ENCODE measurements at regions not wholly inside any gene's neighbourhood (a gene's known extent, or its start where the extent isn't known, plus 50 kb on each side); places are given as distances from the start of the nearest gene placed in this dataset.

DNA sequence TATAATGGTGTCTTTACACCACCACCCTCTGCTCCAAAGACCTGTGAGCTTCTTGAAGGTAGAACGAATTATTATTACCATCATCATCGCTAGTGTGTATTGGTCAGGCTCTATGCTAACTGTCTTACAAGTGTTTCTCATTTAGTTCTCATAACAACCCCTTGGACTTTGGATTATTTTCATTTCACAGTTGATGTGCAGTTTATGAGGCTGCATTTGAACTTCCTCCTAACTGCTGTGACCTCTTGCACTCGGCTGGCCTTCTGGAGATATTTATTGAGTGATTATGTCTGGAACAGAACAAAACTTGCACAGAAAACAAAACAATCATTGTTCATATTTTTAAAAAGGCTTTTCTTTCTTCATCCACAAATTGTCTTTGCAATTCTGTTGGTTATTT, 306.3 kb upstream of the SGCD start:
- H3K36me3 ChIP-seq (replicated peaks in 1 of 2; ENCODE audit: control insufficient read depth in 2 of 2, insufficient read depth in 2 of 2, low read length in 2 of 2): no peaks in the 10 kb centered on the region
- no peak overlapping the region for H2BK15ac ChIP-seq (ENCODE audit: low read length)
- H3K27me3 ChIP-seq (ENCODE audit: control insufficient read depth in 3 of 3, insufficient read depth in 3 of 3, low read depth in 1 of 3, low read length in 3 of 3): no peaks in the 10 kb centered on the region
- H2AFZ ChIP-seq (ENCODE audit: low read length): no peak overlapping the region
- H3K4me3 ChIP-seq (ENCODE audit: low read length in 2 of 2): no peak overlapping the region
- no peak overlapping the region for H3K23ac ChIP-seq (ENCODE audit: low read depth, low read length, poor library complexity)
- no peak overlapping the region for H3K18ac ChIP-seq (ENCODE audit: low read length)
- no peak overlapping the region for H2BK12ac ChIP-seq (ENCODE audit: low read length)
- no peak for DNase-seq (ENCODE audit: low spot score)
- H3K14ac ChIP-seq (ENCODE audit: low read length): no peak overlapping the region
- H3K79me1 ChIP-seq (ENCODE audit: low read depth, low read length): no peaks in the 10 kb centered on the region
- no peak overlapping the region for H2AK5ac ChIP-seq (ENCODE audit: low read depth, low read length)
- H2BK5ac ChIP-seq (ENCODE audit: low read length): no peak overlapping the region
- no peak overlapping the region for H3K9ac ChIP-seq (ENCODE audit: low read depth, low read length, poor library complexity)
- no peaks in the 10 kb centered on the region for H3K9me3 ChIP-seq (replicated peaks in 1 of 2; ENCODE audit: control insufficient read depth in 2 of 2, insufficient read depth in 1 of 2, low read depth in 1 of 2, low read length in 2 of 2)
- H4K91ac ChIP-seq (ENCODE audit: low read depth, low read length, poor library complexity): no peak overlapping the region
- no peak overlapping the region for H3K4me2 ChIP-seq (ENCODE audit: insufficient read depth, low read length, poor library complexity, severe bottlenecking)
- no peak overlapping the region for H2BK120ac ChIP-seq (ENCODE audit: low read depth, low read length)
- no peak overlapping the region for H3K27ac ChIP-seq (replicated peaks; ENCODE audit: low read length)
- WGBS, 2 donors (ENCODE audit: extremely low coverage in 2 of 2, insufficient read length in 2 of 2, insufficient replicate concordance in 1 of 2): no CpG with 5 or more reads among the region's 3 CpGs
- H4K8ac ChIP-seq (ENCODE audit: low read depth, low read length): no peak overlapping the region
- no peaks in the 10 kb centered on the region for H3K4me1 ChIP-seq (ENCODE audit: control insufficient read depth in 2 of 2, insufficient read depth in 1 of 2, low read depth in 1 of 2, low read length in 2 of 2)
- no peak overlapping the region for H3K4ac ChIP-seq (ENCODE audit: low read length)

GRCh38 chr5:156021866-156022265, 305.1 kb upstream of the SGCD start:
- Histone ChIP-seq H3K18ac (ENCODE audit: low read length) (no peak overlapping the region), H2AK5ac (ENCODE audit: low read depth, low read length) (no peak overlapping the region), H4K91ac (ENCODE audit: low read depth, low read length, poor library complexity) (no peak overlapping the region), H3K27ac (replicated peaks; ENCODE audit: low read length) (no peak overlapping the region), H2BK12ac (ENCODE audit: low read length) (no peak overlapping the region), H2AFZ (ENCODE audit: low read length) (no peak overlapping the region), H3K79me1 (ENCODE audit: low read depth, low read length) (no peaks in the 10 kb centered on the region), H3K4me1 (ENCODE audit: control insufficient read depth in 2 of 2, insufficient read depth in 1 of 2, low read depth in 1 of 2, low read length in 2 of 2) (no peaks in the 10 kb centered on the region), H3K4me3 (ENCODE audit: low read length in 2 of 2) (no peak overlapping the region), H3K9me3 (replicated peaks in 1 of 2; ENCODE audit: control insufficient read depth in 2 of 2, insufficient read depth in 1 of 2, low read depth in 1 of 2, low read length in 2 of 2) (peaks cover 0 to 2% of the 10 kb centered on the region in 2 donors), H2BK15ac (ENCODE audit: low read length) (no peak overlapping the region), H3K4me2 (ENCODE audit: insufficient read depth, low read length, poor library complexity, severe bottlenecking) (no peak overlapping the region), H4K8ac (ENCODE audit: low read depth, low read length) (no peak overlapping the region), H2BK5ac (ENCODE audit: low read length) (no peak overlapping the region), H3K14ac (ENCODE audit: low read length) (no peak overlapping the region), H3K36me3 (replicated peaks in 1 of 2; ENCODE audit: control insufficient read depth in 2 of 2, insufficient read depth in 2 of 2, low read length in 2 of 2) (no peaks in the 10 kb centered on the region), H3K27me3 (ENCODE audit: control insufficient read depth in 3 of 3, insufficient read depth in 3 of 3, low read depth in 1 of 3, low read length in 3 of 3) (no peaks in the 10 kb centered on the region), H3K23ac (ENCODE audit: low read depth, low read length, poor library complexity) (no peak overlapping the region), H3K4ac (ENCODE audit: low read length) (no peak overlapping the region), H3K9ac (ENCODE audit: low read depth, low read length, poor library complexity) (no peak overlapping the region), H2BK120ac (ENCODE audit: low read depth, low read length) (no peak overlapping the region)
- no CpG with 5 or more reads among the region's 1 CpG for WGBS, 2 donors (ENCODE audit: extremely low coverage in 2 of 2, insufficient read length in 2 of 2, insufficient replicate concordance in 1 of 2)
- DNase-seq (ENCODE audit: low spot score): no peak

GRCh38 chr5:156025656-156026055, 301.3 kb upstream of the SGCD start:
- no peaks in the 10 kb centered on the region for H3K36me3 ChIP-seq (replicated peaks in 1 of 2; ENCODE audit: control insufficient read depth in 2 of 2, insufficient read depth in 2 of 2, low read length in 2 of 2)
- H3K27ac ChIP-seq (replicated peaks; ENCODE audit: low read length): no peak overlapping the region
- H3K4me3 ChIP-seq (ENCODE audit: low read length in 2 of 2): no peak overlapping the region
- no peak overlapping the region for H2BK15ac ChIP-seq (ENCODE audit: low read length)
- no peak overlapping the region for H3K18ac ChIP-seq (ENCODE audit: low read length)
- H3K9ac ChIP-seq (ENCODE audit: low read depth, low read length, poor library complexity): no peak overlapping the region
- H3K4me1 ChIP-seq (ENCODE audit: control insufficient read depth in 2 of 2, insufficient read depth in 1 of 2, low read depth in 1 of 2, low read length in 2 of 2): no peaks in the 10 kb centered on the region
- no CpG with 5 or more reads among the region's 1 CpG for WGBS, 2 donors (ENCODE audit: extremely low coverage in 2 of 2, insufficient read length in 2 of 2, insufficient replicate concordance in 1 of 2)
- no peak overlapping the region for H2AK5ac ChIP-seq (ENCODE audit: low read depth, low read length)
- H4K8ac ChIP-seq (ENCODE audit: low read depth, low read length): no peak overlapping the region
- H2BK5ac ChIP-seq (ENCODE audit: low read length): no peak overlapping the region
- no peaks in the 10 kb centered on the region for H3K27me3 ChIP-seq (ENCODE audit: control insufficient read depth in 3 of 3, insufficient read depth in 3 of 3, low read depth in 1 of 3, low read length in 3 of 3)
- no peak overlapping the region for H3K4ac ChIP-seq (ENCODE audit: low read length)
- no peak for DNase-seq (ENCODE audit: low spot score)
- no peak overlapping the region for H2AFZ ChIP-seq (ENCODE audit: low read length)
- no peak overlapping the region for H2BK12ac ChIP-seq (ENCODE audit: low read length)
- H3K14ac ChIP-seq (ENCODE audit: low read length): no peak overlapping the region
- H3K4me2 ChIP-seq (ENCODE audit: insufficient read depth, low read length, poor library complexity, severe bottlenecking): no peak overlapping the region
- no peak overlapping the region for H2BK120ac ChIP-seq (ENCODE audit: low read depth, low read length)
- H3K79me1 ChIP-seq (ENCODE audit: low read depth, low read length): no peaks in the 10 kb centered on the region
- H3K9me3 ChIP-seq (replicated peaks in 1 of 2; ENCODE audit: control insufficient read depth in 2 of 2, insufficient read depth in 1 of 2, low read depth in 1 of 2, low read length in 2 of 2): peaks cover 0 to 2% of the 10 kb centered on the region in 2 donors
- no peak overlapping the region for H3K23ac ChIP-seq (ENCODE audit: low read depth, low read length, poor library complexity)
- H4K91ac ChIP-seq (ENCODE audit: low read depth, low read length, poor library complexity): no peak overlapping the region

DNA sequence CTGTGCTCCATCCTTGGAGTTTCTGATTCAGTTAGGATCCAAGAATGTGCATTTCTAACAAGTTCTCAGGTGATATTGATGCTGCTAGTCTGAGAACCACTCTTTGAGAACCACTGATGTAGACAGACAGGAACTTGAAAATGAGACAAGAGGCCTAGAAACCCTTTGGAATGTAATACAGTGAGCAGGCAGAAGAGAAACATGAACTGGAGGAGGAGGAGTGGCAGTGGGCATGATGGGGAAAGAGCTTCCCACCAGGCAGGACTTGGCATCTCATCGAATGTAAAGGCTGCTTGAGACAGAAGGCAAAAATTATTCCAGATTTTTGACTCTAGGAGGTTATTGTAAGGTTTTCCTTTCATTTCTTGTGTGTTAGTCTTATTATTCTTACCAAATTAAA, 295.8 kb upstream of the SGCD start:
- Histone ChIP-seq H3K4me3 (ENCODE audit: low read length in 2 of 2) (no peak overlapping the region), H2BK15ac (ENCODE audit: low read length) (no peak overlapping the region), H3K4ac (ENCODE audit: low read length) (no peak overlapping the region), H3K9ac (ENCODE audit: low read depth, low read length, poor library complexity) (no peak overlapping the region), H2AK5ac (ENCODE audit: low read depth, low read length) (no peak overlapping the region), H3K4me2 (ENCODE audit: insufficient read depth, low read length, poor library complexity, severe bottlenecking) (no peak overlapping the region), H2BK120ac (ENCODE audit: low read depth, low read length) (no peak overlapping the region), H3K18ac (ENCODE audit: low read length) (no peak overlapping the region), H2BK12ac (ENCODE audit: low read length) (no peak overlapping the region), H3K79me1 (ENCODE audit: low read depth, low read length) (no peaks in the 10 kb centered on the region), H4K8ac (ENCODE audit: low read depth, low read length) (no peak overlapping the region), H3K27me3 (ENCODE audit: control insufficient read depth in 3 of 3, insufficient read depth in 3 of 3, low read depth in 1 of 3, low read length in 3 of 3) (no peaks in the 10 kb centered on the region), H3K14ac (ENCODE audit: low read length) (no peak overlapping the region), H4K91ac (ENCODE audit: low read depth, low read length, poor library complexity) (no peak overlapping the region), H3K27ac (replicated peaks; ENCODE audit: low read length) (no peak overlapping the region), H3K4me1 (ENCODE audit: control insufficient read depth in 2 of 2, insufficient read depth in 1 of 2, low read depth in 1 of 2, low read length in 2 of 2) (peaks cover 0 to 2% of the 10 kb centered on the region in 2 donors), H2BK5ac (ENCODE audit: low read length) (no peak overlapping the region), H3K23ac (ENCODE audit: low read depth, low read length, poor library complexity) (no peak overlapping the region), H3K9me3 (replicated peaks in 1 of 2; ENCODE audit: control insufficient read depth in 2 of 2, insufficient read depth in 1 of 2, low read depth in 1 of 2, low read length in 2 of 2) (peaks cover 0 to 2% of the 10 kb centered on the region in 2 donors), H3K36me3 (replicated peaks in 1 of 2; ENCODE audit: control insufficient read depth in 2 of 2, insufficient read depth in 2 of 2, low read length in 2 of 2) (no peaks in the 10 kb centered on the region), H2AFZ (ENCODE audit: low read length) (no peak overlapping the region)
- no CpG with 5 or more reads among the region's 1 CpG for WGBS, 2 donors (ENCODE audit: extremely low coverage in 2 of 2, insufficient read length in 2 of 2, insufficient replicate concordance in 1 of 2)
- DNase-seq (ENCODE audit: low spot score): no peak
